ENCODE measurements at regions not wholly inside any gene's neighbourhood (a gene's known extent, or its start where the extent isn't known, plus 50 kb on each side); places are given as distances from the start of the nearest gene placed in this dataset.

DNA sequence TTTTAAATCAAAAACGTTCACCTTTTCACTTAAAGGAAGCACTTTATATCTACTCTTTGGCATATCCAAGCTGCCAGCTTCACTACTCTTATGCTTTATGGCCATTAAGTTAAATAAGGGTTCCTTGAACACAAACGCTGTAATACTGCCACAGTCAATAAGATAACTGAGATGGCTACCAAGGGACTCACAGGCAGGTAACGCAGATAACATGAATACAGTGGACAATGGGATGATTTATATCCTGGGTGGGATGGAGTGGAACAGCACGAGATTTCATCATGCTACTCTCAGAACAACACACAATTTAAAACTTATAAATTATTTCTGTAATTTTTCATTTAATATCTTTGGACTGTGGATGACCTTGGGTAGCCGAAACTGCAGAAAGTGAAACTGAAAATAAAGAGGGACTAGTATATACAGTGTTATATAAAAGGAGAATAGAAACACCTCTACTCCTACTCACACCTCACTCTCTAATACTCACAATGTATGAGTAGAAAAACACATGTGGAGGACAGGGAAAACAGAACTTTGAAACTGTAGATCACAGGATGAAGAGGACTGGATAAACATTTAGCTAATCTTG lies 367.3 kb downstream of the C12orf50 start:
- no peaks in the 10 kb centered on the region for H4K20me1 ChIP-seq (replicated peaks; ENCODE audit: control insufficient read depth, extremely low read depth, insufficient read depth, low read length)
- H3K9ac ChIP-seq (replicated peaks; ENCODE audit: extremely low read depth, insufficient read depth, low read length), result no peak overlapping the region
- intact Hi-C loops (cut with micrococcal nuclease), result no loop called here
- BruUV-seq (replicated peaks), result no TSS peak
- H3K27ac ChIP-seq (ENCODE audit: insufficient read depth, low read depth, low read length), result no peak overlapping the region
- ChIA-PET CTCF (no interaction called here), POLR2A (no interaction called here)
- H3K4me3 ChIP-seq (replicated peaks in 1 of 3; ENCODE audit: insufficient read depth in 1 of 3, low read depth in 1 of 3, low read length in 3 of 3), result peak overlapping the region in 1 of 3 experiments; percentile 45
- H3K27me3 ChIP-seq (ENCODE audit: control insufficient read depth in 2 of 2, insufficient read depth in 2 of 2, low read length in 2 of 2), result no peaks in the 10 kb centered on the region
- no peaks in the 10 kb centered on the region for H3K9me3 ChIP-seq (replicated peaks; ENCODE audit: control insufficient read depth, insufficient read depth, low read length)
- no peaks in the 10 kb centered on the region for H3K9me1 ChIP-seq (replicated peaks; ENCODE audit: control insufficient read depth, extremely low read depth, insufficient read depth, low read length)
- dilution Hi-C loops (cut with MboI; ENCODE audit: extremely low pct_ligation_motif_present, low sequenced_read_pairs), result no loop called here
- FAIRE-seq (no peak), DNase-seq (ENCODE audit: low read depth, low spot score) (no peak)
- H3K4me2 ChIP-seq (ENCODE audit: insufficient read depth, low read length), result peak overlapping the region; percentile 1
- peak overlapping the region; percentile 62 for H2AFZ ChIP-seq (ENCODE audit: low read depth, low read length)
- H3K36me3 ChIP-seq (ENCODE audit: control insufficient read depth in 2 of 2, extremely low read depth in 1 of 2, insufficient read depth in 2 of 2, low read length in 2 of 2), result no peaks in the 10 kb centered on the region
- H3K79me2 ChIP-seq (ENCODE audit: control insufficient read depth, insufficient read depth, low read length), result no peaks in the 10 kb centered on the region
- no peaks in the 10 kb centered on the region for H3K4me1 ChIP-seq (ENCODE audit: control insufficient read depth, extremely low read depth, insufficient read depth, low read length)
- TF ChIP-seq EZH2 (IDR thresholded peaks at IDR 0.05; ENCODE audit: borderline replicate concordance, low read depth, low read length, severe bottlenecking) (no peak), POLR2A (IDR thresholded peaks at IDR 0.05; ENCODE audit: low read depth, low read length) (no peak), FOS (IDR thresholded peaks at IDR 0.05; ENCODE audit: borderline replicate concordance, insufficient read depth, low read length) (no peak), MYC (IDR thresholded peaks at IDR 0.05; ENCODE audit: low read depth, low read length) (no peak), POLR2AphosphoS5 (IDR thresholded peaks at IDR 0.05; ENCODE audit: insufficient read depth, low read depth, low read length) (no peak), GATA2 (IDR thresholded peaks at IDR 0.05; ENCODE audit: insufficient read depth, insufficient read length, low read depth, low read length) (no peak), JUN (IDR thresholded peaks at IDR 0.05; ENCODE audit: borderline replicate concordance, insufficient read depth, insufficient read length, low read depth) (no peak)
- TF ChIP-seq, protein P1, sequence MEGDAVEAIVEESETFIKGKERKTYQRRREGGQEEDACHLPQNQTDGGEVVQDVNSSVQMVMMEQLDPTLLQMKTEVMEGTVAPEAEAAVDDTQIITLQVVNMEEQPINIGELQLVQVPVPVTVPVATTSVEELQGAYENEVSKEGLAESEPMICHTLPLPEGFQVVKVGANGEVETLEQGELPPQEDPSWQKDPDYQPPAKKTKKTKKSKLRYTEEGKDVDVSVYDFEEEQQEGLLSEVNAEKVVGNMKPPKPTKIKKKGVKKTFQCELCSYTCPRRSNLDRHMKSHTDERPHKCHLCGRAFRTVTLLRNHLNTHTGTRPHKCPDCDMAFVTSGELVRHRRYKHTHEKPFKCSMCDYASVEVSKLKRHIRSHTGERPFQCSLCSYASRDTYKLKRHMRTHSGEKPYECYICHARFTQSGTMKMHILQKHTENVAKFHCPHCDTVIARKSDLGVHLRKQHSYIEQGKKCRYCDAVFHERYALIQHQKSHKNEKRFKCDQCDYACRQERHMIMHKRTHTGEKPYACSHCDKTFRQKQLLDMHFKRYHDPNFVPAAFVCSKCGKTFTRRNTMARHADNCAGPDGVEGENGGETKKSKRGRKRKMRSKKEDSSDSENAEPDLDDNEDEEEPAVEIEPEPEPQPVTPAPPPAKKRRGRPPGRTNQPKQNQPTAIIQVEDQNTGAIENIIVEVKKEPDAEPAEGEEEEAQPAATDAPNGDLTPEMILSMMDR (IDR thresholded peaks at IDR 0.05; ENCODE audit: extremely low read depth in 1 of 2, insufficient read depth in 1 of 2, low read depth in 1 of 2, low read length in 2 of 2), result no peak

Data from endothelial cell of umbilical vein (primary cell).